ENCODE measurements at regions not wholly inside any gene's neighbourhood (a gene's known extent, or its start where the extent isn't known, plus 50 kb on each side); places are given as distances from the start of the nearest gene placed in this dataset.

- TF ChIP-seq POLR2A (IDR thresholded peaks at IDR 0.05; ENCODE audit: low read depth, low read length): no peak
Measured at GRCh38 chr1:214847071-214847810, 235.3 kb upstream of the KCNK2 start (continued).

- H2AK9ac ChIP-seq (replicated peaks; ENCODE audit: low read depth, low read length, poor library complexity): no peak overlapping the region
- H3K4me2 ChIP-seq (ENCODE audit: low read depth, low read length): no peak overlapping the region
- no peaks in the 10 kb centered on the region; the same call in 1 of the 2 replicates for H3K27me3 ChIP-seq (ENCODE audit: control insufficient read depth, insufficient read depth, low read length)
- H3K23ac ChIP-seq (ENCODE audit: low read depth, low read length): no peak overlapping the region
- no peak overlapping the region for H3K4me3 ChIP-seq (ENCODE audit: insufficient read depth, low read depth, low read length)
- no peaks in the 10 kb centered on the region for H4K20me1 ChIP-seq (ENCODE audit: insufficient read depth, low read length)
- POLR2A ChIA-PET (ENCODE audit: unreplicated experiment): interaction anchor here (0.6 kb wide), 1 partner anchor 17 kb away, joined by 8 read pairs; no protein-coding TSS in a partner anchor
- no peak overlapping the region for H2BK5ac ChIP-seq (ENCODE audit: low read depth, low read length, poor library complexity, severe bottlenecking)
- no peak overlapping the region for H4K8ac ChIP-seq (ENCODE audit: low read depth in 2 of 2, low read length in 2 of 2)
- no peak overlapping the region for H3K4ac ChIP-seq (ENCODE audit: low read depth, low read length)
- no peaks in the 10 kb centered on the region for H3K79me1 ChIP-seq (ENCODE audit: low read depth in 1 of 2, low read length in 2 of 2)
- H3K9me3 ChIP-seq (ENCODE audit: control insufficient read depth, insufficient read depth, low read length): peaks cover 10% of the 10 kb centered on the region; the same call in 1 of the 2 replicates
- ATAC-seq (ENCODE audit: low read depth) (no peak), DNase-seq (no peak)
- no peak overlapping the region for H2AFZ ChIP-seq (replicated peaks; ENCODE audit: low read length, poor library complexity)
- H3K36me3 ChIP-seq (ENCODE audit: control insufficient read depth, insufficient read depth, low read length): no peaks in the 10 kb centered on the region
- H2AK5ac ChIP-seq (ENCODE audit: low read depth, low read length): no peak overlapping the region
- dilution Hi-C loops (cut with HindIII; ENCODE audit: low sequenced_read_pairs, unreplicated experiment): no loop called here
- no peak overlapping the region for H3K14ac ChIP-seq (replicated peaks; ENCODE audit: low read depth, low read length)
- no peaks in the 10 kb centered on the region; the same call in 1 of the 2 replicates for H3K4me1 ChIP-seq (ENCODE audit: control insufficient read depth, insufficient read depth, low read length)
- no peak overlapping the region for H4K5ac ChIP-seq (ENCODE audit: low read depth, low read length)
- no peak overlapping the region for H2BK20ac ChIP-seq (ENCODE audit: low read depth, low read length)
- no peak overlapping the region for H4K91ac ChIP-seq (ENCODE audit: insufficient read depth, low read depth, low read length)
- H3K18ac ChIP-seq (ENCODE audit: low read depth, low read length): no peak overlapping the region
- no peaks in the 10 kb centered on the region; the same call in 1 of the 2 replicates for H3K9me1 ChIP-seq (ENCODE audit: insufficient read depth, low read length)
- no peak overlapping the region for H2BK120ac ChIP-seq (ENCODE audit: low read depth, low read length)
- no peak overlapping the region for H3K9ac ChIP-seq (ENCODE audit: low read depth, low read length)
- no CpG with 5 or more reads among the region's 2 CpGs for WGBS, 2 experiments (ENCODE audit: extremely low coverage in 2 of 2, insufficient read length in 1 of 2)
- H3K56ac ChIP-seq (ENCODE audit: extremely low read depth, insufficient read depth, low read length): no peak overlapping the region
- no peak overlapping the region for H3K27ac ChIP-seq (ENCODE audit: insufficient read depth, low read length)
- CTCF ChIA-PET: interaction anchor here (1.1 kb wide), 1 partner anchor 298 kb away, joined by 3 read pairs; no protein-coding TSS in a partner anchor
- in situ Hi-C loops (cut with MboI; ENCODE audit: low sequenced_read_pairs): no loop called here
- no TSS peak for BruUV-seq (replicated peaks)
- H2BK15ac ChIP-seq (ENCODE audit: low read depth, low read length): no peak overlapping the region
- intact Hi-C loops (cut with micrococcal nuclease): no loop called here
- TF ChIP-seq, protein P1, sequence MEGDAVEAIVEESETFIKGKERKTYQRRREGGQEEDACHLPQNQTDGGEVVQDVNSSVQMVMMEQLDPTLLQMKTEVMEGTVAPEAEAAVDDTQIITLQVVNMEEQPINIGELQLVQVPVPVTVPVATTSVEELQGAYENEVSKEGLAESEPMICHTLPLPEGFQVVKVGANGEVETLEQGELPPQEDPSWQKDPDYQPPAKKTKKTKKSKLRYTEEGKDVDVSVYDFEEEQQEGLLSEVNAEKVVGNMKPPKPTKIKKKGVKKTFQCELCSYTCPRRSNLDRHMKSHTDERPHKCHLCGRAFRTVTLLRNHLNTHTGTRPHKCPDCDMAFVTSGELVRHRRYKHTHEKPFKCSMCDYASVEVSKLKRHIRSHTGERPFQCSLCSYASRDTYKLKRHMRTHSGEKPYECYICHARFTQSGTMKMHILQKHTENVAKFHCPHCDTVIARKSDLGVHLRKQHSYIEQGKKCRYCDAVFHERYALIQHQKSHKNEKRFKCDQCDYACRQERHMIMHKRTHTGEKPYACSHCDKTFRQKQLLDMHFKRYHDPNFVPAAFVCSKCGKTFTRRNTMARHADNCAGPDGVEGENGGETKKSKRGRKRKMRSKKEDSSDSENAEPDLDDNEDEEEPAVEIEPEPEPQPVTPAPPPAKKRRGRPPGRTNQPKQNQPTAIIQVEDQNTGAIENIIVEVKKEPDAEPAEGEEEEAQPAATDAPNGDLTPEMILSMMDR (conservative IDR thresholded peaks at IDR 0.05; ENCODE audit: low read depth, low read length): no peak
- TF ChIP-seq, protein P2, sequence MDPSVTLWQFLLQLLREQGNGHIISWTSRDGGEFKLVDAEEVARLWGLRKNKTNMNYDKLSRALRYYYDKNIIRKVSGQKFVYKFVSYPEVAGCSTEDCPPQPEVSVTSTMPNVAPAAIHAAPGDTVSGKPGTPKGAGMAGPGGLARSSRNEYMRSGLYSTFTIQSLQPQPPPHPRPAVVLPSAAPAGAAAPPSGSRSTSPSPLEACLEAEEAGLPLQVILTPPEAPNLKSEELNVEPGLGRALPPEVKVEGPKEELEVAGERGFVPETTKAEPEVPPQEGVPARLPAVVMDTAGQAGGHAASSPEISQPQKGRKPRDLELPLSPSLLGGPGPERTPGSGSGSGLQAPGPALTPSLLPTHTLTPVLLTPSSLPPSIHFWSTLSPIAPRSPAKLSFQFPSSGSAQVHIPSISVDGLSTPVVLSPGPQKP (IDR thresholded peaks at IDR 0.05; ENCODE audit: borderline replicate concordance, low read depth, low read length): no peak
- TF ChIP-seq RAD21 (IDR thresholded peaks at IDR 0.05; ENCODE audit: low read length): no peak
- TF ChIP-seq CEBPB (IDR thresholded peaks at IDR 0.05; ENCODE audit: low read depth, low read length): no peak
- TF ChIP-seq CHD1 (IDR thresholded peaks at IDR 0.05; ENCODE audit: low read depth, low read length): no peak
- no peak for TF ChIP-seq SMC3 (IDR thresholded peaks at IDR 0.05; ENCODE audit: low read depth, low read length)
- no peak for TF ChIP-seq RCOR1 (IDR thresholded peaks at IDR 0.05; ENCODE audit: insufficient replicate concordance, low read length)
- TF ChIP-seq, protein P3, sequence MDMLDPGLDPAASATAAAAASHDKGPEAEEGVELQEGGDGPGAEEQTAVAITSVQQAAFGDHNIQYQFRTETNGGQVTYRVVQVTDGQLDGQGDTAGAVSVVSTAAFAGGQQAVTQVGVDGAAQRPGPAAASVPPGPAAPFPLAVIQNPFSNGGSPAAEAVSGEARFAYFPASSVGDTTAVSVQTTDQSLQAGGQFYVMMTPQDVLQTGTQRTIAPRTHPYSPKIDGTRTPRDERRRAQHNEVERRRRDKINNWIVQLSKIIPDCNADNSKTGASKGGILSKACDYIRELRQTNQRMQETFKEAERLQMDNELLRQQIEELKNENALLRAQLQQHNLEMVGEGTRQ (IDR thresholded peaks at IDR 0.05; ENCODE audit: low read depth, low read length): no peak
- TF ChIP-seq POLR2A (IDR thresholded peaks at IDR 0.05; ENCODE audit: low read depth, low read length): no peak
- TF ChIP-seq MAFK (IDR thresholded peaks at IDR 0.05; ENCODE audit: low read depth, low read length): no peak
- TF ChIP-seq MXI1 (IDR thresholded peaks at IDR 0.05; ENCODE audit: borderline replicate concordance, low read depth, low read length): no peak
- no peak for TF ChIP-seq FOS (IDR thresholded peaks at IDR 0.05; ENCODE audit: low read depth, low read length)
- TF ChIP-seq NFE2L2 (IDR thresholded peaks at IDR 0.05; ENCODE audit: low read depth, low read length): no peak
Measured at GRCh38 chr1:214848101-214848500, 234.4 kb upstream of the KCNK2 start.

Measured in IMR-90 (cell line).